ENCODE measurements at regions not wholly inside any gene's neighbourhood (a gene's known extent, or its start where the extent isn't known, plus 50 kb on each side); places are given as distances from the start of the nearest gene placed in this dataset.
A peak's percentile ranks its signal among the peaks of the same experiment; 100 is the strongest.

DNA sequence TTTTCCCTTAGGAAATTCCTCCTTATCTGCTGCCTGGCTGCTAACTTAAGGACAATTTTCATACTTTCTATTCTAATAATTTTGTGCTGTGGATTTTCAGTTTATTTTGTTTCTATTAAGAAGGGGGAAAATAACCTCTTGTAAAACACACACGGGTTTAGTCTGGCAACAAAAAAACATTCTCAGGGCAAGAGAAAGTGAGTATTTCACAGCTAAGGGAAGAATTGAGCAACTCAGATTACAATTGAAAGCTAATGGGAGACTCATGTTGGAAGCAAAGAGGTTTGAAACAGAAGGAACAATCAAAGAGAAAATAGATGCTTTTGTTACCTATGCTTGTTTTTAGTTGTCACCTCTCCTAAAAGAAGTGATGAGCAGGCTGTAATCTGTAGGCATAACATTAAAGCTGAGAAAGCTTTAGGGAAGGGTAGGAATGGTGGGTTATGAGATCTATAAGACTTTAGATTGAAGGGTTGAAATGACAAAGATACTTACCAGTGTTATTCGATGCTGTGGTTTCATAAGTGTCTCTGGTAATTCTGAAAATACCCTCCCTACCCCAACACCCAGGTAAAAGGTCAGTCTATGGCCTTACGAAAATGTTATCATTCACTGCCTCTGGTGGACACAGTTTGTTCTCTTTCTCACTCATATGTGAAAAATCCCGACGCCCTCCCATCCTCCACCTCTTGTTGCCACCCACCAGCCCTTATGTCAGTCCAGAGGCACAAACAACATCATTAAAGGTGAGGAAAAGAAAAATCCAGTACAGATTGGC, 510.9 kb downstream of the TXNL1 start:
- DNase-seq (ENCODE audit: low spot score): no peak

DNA sequence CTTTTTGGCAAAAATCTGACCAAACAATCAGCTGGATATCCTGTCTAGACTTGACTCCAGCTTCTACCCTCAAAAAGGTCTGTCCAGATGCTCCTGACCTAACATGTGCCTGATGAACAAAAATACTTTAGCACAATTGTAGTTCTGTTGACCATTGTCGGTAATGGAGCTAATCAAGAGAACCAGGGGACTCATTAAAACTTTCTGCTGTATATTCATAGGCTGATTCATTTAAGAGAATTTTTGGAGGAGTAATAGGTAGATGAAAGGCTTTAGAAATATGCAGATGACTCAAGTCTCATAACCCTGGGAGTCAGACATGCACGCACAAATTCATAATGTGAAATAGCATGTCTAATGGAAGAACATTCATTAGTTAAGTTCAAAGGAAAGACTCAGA, 514.2 kb downstream of the TXNL1 start:
- DNase-seq (ENCODE audit: low spot score): peak; percentile 35

DNA sequence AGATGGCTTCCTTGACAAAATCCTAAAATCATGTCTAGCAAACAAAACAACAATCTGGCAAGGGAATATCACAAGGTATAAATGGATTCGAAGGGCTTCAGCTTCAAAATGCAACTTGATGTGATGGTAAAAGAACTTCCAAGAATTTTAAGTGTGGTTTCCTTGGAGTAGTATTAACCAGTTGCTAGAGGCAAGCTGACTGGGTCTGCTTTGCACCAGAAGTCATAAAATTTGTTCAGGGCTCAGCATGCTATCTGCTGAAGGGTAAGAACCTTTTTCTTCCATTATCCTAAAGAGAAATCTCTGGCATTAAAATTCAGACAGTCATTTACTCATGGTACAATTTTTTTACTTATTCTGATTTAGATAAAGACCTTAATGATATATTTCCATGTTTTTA, 516.7 kb downstream of the TXNL1 start:
- no peak for DNase-seq (ENCODE audit: low spot score)

DNA sequence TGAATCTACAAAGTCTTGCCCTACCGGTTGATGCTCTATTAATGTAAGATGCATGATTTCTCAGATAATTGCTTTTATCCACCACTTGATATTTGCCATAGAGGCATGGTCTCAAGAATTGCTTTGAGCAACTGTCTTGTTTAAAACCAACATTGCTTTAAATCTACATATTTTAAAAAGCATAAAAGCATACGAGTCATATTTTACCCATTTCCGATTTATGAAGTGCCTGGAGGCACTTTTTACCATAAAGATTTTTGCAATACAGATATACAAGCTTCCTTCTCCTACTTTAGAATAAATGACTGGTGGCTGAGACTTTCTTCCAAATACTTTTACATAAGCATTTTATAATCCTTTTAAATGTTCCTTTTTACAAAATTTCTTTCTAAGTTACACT, 517.6 kb downstream of the TXNL1 start:
- DNase-seq (ENCODE audit: low spot score): no peak

DNA sequence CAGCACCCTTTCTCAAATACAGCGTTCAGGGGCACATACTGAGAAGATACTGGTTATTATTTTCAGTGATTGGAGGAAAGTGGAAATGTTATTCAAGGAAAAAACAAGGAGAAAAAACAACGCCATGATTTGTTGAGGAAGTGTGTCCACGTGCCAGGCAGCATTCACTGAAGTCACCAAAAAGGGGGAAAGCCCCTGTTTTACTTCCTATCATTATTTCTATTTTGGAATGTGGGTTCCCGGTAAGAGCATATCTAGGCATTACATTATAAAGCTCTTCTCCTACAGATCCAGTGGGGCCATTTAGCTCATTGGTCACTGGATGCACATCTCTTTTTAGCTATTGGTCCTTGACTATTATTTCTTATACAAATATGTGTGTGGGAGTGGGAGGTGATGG, 518.7 kb downstream of the TXNL1 start:
- no peak for DNase-seq (ENCODE audit: low spot score)

DNA sequence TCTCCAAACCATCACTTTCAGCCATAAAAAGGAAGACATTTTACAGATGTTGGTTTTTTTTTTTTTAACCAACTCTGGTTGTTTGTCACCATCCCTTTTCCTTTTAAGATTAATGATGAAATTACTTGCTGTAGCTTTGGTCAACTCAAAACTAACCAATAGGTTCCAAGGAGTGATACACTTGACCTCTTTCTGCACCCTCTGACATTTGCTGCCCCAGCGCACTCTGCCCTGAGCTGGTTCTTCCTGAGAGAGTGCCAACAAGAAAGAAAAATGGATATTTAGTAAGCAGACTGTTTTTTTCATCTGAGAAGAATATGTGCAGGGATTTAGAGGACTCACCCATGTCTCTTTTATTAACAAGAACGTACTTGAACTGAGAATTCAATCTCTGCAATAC, 520.0 kb downstream of the TXNL1 start:
- no peak for DNase-seq (ENCODE audit: low spot score)

DNA sequence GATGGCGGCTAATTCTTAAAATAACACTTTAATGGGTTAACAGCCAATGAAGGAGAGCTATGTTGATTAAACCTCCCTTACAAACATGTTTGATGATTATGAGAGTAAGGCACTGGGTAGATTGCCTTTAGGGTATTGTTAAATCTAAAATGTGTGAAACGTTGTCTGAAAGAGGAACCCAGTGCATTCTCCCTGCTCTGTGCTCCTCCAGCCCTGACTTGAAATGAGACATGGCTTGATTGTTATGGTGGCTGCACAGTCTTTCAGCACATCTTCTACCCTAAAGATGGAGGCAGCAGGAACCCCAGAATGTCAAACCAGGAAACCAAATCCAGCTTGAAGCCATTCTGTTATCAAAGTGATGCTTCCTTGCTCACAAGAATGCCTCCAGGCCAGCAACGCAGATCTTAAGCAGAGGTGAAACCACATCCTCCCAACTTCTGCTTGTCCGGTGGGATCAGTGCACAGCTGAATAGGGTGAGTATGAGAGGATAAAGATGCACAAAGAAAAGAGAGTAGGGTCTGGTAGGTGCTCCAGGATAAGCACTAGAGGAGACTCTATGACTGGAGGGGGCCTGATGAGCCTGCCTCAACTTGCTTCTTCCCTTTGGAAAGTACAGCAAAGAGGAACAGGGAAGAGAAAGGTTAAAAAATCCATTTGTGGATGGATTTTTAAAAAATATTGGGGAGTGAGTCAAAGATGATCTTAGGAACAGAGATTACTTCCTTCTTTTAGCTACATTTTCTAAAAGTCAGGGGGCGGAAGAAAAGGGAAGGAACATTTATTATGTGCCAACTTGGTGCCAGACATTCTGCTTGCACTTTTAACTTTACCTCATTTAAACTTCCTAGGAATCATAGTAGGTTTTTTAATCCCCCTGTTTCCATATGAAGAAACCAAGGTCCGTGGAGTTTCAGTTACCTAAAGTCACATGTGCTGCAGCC, 523.0 kb downstream of the TXNL1 start:
- no peak for DNase-seq (ENCODE audit: low spot score)

DNA sequence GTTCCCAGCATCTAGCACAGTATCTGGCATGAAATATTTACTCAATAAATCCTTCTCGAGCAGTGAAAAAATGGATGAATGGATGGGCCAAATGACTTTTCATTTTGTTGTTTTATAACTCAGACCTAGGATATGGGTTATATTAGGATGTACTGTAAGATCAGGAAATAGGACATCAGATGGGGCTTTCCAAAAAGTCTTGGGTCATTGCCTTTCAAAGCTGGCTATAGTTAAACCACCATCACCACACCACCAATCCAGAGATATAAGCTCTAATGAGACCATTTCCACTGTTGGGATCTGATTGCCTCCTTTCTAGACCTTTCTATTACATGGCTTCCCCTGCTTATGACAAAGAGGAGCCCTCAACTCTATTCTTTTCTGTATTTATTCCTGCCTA, 525.0 kb upstream of the TCF4 start:
- DNase-seq (ENCODE audit: low spot score): no peak

DNA sequence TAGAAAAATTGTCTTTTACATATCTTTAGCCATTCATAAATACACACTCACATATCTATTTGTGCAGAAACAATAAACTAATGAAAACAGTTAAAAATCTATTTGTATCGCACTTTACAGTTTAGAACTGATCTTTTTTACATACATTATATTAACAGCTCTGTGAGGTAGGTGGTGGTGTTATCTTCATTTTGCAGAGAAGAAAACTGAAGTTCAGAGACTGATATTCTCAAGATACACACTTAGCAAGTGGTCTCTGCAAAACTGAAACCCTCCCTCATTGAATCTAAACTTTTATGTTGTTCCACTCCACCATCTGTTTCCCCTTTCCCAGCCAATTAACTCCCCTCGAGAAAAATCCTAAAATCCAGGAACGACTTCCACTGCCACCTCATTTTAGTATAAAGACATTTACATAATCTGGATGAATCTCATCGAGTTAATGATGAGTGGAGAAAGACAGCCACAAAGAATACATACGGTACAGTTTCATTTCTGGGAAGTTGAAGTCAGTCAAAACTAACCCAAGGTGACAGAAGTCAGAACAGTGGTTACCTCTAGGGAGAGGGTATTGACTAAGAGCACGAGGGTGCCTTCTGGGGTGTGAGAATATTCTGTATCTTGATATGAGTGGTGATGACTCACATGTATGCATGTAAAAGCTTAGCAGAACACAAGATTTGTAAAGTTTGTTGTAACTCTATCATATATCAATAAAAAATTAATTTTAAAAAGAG, 524.2 kb upstream of the TCF4 start:
- DNase-seq (ENCODE audit: low spot score): no peak

DNA sequence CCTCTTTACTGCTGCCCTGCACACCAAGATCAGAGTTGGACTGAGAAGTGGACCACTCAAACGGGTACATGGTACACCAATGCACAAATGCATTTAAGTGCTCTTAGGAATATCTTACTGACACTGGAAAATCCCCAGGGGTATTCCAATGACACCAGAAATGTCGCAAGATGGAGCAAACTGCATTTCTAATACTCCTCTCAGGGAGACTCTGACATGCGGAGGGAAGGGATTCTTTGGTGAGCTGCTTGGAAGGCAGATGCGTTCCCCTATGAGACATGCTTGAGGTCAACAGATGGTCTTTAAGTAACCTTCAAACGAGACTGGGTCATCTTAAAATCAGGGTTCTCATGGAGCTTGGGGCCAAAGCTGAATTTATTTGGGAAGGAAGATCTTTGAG, 521.8 kb upstream of the TCF4 start:
- DNase-seq (ENCODE audit: low spot score): no peak

DNA sequence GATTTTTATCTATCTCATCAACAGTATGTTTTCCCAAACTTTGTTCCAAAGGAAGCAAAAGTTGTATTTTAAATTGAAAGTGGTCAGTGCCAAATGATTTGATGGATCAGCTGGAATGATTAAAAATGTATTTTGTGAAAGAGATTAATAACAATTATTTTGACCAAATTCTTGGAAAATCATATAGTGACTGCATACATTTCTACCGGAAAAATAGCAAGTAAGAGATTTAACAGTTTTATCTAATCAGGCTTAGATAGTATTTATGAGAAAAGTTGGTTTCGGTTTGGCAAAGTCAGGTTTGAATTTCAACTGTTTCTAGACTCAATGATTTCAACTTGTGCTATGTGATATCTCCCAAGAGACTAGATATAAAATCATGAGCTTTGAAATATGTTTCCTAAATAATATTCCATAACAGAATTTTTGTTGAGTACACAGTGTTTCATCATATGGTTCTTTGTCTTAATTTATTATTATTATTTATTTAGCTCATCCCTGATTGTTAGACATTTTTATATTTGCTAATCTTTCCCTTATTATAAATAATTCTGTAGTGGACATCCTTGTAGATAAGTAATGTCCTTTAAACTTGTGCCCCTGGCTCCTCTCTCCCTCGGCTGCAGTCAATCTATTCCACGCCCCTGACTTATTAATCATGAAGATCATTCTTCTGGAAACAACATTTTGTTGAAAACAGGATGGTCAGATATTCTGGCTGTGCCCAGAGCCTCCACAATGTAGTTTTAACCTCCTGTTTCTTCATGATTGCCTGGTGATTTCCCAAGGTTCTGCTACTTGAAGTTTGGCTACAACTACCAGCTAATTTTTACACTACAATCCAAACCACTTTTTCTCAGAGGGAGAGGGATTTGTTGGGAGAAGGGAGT, 520.7 kb upstream of the TCF4 start:
- DNase-seq (ENCODE audit: low spot score): no peak

DNA sequence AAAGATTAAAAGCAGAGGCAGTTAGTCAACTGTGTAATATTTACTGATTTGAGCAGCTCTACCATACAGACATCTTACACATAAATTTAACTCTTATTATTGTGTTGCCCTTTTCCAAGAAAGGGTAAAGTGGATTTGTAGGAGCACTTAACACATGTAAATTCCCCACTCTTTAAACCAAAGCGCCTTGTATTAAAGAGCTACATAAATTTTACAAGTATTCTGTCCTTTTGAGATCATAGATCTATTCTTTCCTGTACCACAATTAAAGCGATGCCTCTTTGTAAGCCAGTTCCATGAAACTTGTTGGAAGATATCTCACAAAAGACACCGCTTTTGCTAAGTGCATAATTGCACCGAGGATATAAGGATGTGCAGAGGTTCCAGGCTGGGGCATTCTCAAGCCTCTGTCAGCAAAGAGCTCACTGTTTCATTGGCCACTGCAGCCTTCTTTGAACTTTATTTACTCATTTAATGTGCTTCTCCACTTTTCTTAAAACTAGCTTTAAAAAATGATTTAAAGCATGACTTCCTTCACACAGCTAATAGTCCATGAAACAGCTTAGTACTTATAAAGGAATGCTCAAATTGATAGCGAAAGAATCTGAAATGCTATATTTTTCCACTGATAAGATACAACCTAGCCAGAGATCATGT, 520.0 kb upstream of the TCF4 start:
- DNase-seq (ENCODE audit: low spot score): no peak

DNA sequence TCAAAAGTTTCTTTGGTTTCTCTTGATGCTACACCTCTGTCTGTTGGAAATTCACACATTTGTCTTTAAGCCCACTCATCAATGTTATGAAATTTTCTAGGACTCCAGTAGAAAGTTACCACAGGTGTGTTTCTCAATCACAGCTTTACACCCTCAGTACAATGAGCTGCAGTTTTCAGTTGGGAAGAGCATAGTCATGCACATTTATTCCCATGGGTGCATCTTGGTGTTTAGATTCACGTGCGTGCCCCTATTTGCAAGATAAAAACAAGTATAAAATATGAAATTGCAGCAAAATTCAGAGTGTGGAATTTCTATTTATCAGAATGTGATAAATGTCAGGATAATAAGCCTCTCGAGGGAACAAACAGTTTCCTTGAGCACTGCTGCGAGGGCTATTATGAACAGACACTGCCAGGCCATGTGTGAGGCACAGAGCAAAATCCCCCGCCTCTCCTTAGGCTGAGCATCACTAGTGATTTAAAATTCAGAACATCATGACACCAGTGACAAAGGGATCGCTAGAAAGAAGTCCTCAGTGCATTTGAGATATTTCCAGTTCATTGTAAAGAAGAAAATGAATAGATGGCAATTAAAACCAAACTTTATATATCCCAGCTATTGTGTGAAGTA, 512.2 kb upstream of the TCF4 start:
- DNase-seq (ENCODE audit: low spot score): no peak

DNA sequence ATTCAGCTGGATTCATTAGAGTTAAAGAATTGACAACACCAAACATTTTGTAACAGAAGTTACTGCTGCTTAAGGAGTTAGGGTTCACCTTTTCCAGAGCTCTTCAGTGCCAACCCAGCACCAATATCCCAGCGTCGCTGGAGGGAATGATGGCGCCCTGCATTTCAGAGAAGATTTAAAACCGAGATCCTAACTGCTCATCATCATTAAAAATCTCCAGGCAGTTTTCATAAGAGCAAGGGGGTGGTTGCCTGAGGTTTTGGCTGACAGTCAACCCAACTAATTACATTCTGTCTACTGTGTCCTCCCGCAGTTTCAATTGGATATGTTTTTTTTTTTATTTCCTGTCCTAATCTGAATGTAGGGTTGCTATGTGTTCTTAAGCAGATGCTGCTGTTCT, 509.6 kb upstream of the TCF4 start:
- no peak for DNase-seq (ENCODE audit: low spot score)

DNA sequence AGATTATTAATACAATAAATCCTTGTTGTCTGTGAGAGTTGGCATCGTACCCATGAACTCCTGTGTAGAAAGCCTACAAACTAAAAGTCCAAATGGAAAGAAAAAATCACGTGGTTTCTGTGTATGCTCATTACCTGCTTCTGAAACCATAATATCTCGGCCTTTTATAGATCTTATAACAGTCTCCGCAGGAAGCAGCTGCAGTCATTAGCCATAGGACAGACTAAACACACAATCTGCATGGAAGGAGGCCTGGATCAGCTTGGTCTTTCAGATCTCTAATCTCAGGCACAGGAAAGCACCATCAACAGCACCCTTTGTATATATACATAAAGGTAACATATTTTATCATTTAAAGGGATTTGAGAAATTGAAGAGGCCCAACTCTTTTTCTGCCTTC, 508.9 kb upstream of the TCF4 start:
- DNase-seq (ENCODE audit: low spot score): no peak

DNA sequence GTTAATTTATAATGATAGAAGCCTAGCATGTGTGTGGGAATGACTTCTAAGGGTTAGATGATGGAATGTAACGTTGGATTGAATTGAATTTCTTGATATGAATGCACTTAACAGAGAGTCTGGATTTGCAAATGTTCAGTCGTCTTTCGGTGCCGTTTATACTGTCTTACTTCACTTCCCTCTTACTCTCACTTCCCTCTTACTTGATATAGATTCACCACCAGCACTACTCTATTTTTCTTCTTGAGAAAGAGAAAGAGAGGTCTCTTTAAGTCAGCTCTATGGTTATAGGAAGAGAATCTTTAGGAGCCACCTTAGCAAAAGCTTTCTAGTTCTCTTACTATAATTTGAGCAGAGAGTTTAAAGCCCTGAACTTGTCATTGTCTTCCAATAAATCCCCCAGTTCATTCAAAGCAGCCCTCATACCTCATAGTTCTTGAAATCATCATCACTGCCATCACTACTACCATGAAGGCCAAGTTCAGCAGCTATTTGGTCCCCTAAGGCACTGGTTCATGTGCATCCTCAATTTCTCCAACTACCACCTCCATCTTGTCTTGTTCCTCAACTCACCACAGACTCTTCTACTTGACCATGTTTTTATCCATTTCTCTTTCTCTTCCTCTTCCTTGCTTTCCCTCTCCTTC, 501.7 kb upstream of the TCF4 start:
- DNase-seq (ENCODE audit: low spot score): no peak

DNA sequence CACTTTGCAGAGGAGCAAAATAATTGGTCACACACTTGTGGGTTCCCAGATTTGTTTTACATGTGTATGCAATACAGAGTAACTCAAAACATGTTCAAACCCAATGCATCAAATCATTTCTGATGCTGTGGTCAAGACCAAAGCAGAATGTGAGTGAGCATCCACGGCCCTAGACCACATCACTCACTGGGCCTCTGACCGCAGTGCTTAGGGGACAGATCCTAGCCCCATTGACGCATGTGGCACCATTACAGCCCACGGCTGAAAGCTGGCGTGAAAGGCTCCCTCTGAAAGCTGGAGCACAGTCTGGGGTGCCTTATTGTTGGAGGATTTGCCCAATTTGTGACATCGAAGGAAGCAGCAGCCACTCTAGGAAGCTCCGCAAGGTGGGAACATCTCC, 498.8 kb upstream of the TCF4 start:
- no peak for DNase-seq (ENCODE audit: low spot score)

DNA sequence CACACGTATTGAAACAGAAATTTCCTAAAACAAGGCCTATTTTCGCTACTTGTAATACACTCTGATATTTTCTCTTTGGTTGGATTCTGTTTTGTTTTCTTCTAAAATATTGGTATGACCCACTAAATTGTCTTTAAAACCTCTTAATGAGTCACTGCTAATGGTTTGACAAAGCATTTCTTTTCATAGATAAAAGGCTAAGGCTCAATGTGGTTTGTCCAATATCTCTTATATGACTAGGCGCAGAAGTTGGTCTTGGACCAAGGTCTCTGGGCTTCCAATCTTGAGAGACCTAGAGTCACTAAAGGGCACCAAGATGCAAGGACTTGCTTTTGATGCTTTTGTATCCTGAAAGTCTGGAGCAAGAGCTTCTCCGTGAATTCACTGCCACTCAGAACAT, 498.2 kb upstream of the TCF4 start:
- no peak for DNase-seq (ENCODE audit: low spot score)

DNA sequence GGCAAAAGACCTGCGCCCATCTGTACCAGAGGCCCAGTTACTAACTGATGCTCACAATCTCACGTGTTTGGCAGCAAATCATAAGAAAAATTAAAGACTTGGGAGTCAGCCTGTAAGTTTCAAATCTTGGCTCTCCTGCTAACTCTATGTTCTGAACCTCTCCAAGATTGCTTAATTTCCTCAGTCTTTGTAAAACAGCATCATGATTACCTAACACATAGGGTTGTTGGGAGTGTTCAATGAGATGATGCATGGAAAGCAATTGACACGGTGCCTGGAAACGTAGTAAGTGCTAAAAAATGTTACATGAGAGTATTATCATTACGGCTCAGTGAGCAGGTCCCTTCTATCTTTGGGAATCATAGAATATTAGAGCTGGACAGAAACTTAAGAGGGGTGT, 497.6 kb upstream of the TCF4 start:
- peak; percentile 21 for DNase-seq (ENCODE audit: low spot score)
